SKM-1 (cell line): ENCODE measurements at regions not wholly inside any gene's neighbourhood (a gene's known extent, or its start where the extent isn't known, plus 50 kb on each side); places are given as distances from the start of the nearest gene placed in this dataset.
"Not testable (repeated sequence)": the region's sequence is repeated elsewhere in the genome, so short reads cannot be mapped to it uniquely, and the experiment has no call there.

Source experiments
- DNase-seq: peaks from one replicate; lab custom pipeline; 2025; ENCODE audit not compliant: unreplicated experiment; lab: John Stamatoyannopoulos, UW

DNA sequence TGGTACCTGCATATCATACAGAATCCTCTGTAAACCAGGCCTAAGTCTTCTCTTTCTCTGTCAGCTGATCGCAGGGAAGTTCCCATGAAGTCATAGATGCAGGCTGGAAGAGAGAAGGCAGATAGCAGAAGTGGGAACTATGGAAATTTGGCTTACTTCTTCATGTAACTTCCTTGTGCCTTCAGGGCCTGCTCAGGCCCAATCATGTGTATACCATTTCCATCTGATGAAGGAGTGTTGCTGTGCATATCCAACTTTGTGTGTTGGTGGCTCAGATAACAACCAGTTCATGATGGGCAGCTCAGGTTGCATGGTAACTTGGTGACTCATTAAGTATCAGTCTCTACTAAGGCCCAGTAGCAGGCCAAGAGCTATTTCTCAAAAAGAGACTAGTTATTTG, 53.1 kb upstream of the CEP295 start:
- no peak for DNase-seq

DNA sequence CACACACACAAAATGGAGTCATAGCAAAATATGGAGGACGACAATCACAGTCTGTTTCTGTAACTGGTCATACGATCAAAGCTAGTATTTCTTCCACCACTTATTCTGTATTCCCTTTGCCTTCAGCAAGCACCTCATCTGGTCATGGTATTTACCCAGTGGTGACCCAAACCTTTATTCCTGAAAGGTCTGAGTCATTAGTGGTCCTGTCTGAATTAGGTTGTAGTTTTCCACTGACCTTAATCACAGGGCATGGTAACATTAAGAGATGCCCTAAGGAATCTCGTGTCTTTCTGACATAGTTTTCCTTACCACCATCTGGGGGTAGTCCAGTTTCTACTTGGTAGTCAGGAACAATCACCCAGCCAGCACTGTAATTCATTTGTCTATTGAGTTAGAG, 54.8 kb upstream of the CEP295 start:
- DNase-seq, result no peak

DNA sequence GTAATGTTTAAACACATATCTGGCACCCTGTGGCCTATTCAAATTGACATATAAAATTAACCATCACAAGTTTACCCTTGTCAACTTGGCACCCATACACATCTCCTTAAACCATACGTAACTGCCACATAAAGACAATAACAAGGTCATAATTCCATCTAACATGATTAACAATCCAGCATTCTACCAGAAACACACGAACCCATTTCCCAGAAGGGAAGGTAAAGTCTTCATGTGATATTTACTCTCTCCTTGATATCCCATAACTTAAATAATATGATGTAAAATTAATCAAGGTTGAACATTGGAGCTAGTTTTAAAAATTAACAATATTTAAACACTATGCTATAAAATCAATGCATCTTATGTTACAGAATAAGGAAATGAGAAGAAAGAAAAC, 55.2 kb upstream of the CEP295 start:
- DNase-seq, result no peak

- no peak for DNase-seq
These were observed 55.8 kb upstream of the CEP295 start for GRCh38 chr11:93605642-93606041.

GRCh38 chr11:93604008-93604660, 57.3 kb upstream of the CEP295 start:
- peak; percentile 54 for DNase-seq

DNA sequence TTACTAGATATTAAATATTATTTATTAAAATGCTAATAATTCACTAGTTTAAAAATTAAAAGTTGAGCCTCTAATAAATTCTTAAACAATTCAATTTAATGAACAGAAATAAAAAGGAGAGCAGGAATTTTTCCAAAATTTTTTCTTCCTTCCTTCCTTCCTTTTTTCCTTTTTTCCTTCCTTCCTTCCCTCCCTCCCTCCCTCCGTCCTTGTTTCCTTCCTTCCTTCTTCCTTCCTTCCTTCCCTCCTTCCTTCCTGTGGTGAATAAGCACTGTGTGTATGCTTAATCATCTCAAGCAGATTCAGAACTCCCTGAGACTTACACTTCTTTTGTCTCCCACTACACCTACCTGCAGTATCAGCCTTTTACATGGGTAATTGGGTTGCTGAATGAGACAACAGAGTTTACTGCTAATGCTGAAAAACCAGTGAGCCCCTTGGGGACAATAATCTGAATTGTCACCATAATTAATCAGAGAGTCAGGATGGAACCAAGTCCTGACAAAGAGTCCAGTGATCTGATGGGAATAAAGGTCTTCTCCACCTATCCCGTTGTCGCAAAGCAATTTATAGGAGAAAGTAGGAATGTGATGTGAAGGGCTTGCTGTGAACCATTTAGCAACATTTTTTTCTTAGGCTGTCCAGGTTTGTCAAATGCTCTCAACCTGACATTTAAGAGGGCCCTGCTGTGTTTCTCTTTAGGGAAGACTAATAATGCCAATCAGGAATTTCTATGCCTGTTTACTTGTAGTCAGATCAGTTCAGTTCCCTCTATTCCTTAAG, 58.1 kb upstream of the CEP295 start:
- no peak for DNase-seq

- not testable (repeated sequence) for DNase-seq
These were observed 53.0 kb upstream of the SMCO4 start for GRCh38 chr11:93596171-93596570.
